ENCODE measurements at regions not wholly inside any gene's neighbourhood (a gene's known extent, or its start where the extent isn't known, plus 50 kb on each side); places are given as distances from the start of the nearest gene placed in this dataset.

- no peak for TF ChIP-seq SIN3A (IDR thresholded peaks at IDR 0.05; ENCODE audit: borderline replicate concordance, insufficient read depth, low read length)
- TF ChIP-seq REST (IDR thresholded peaks at IDR 0.05; ENCODE audit: insufficient read depth in 1 of 2, low read depth in 2 of 2, low read length in 2 of 2) = no peak
- no peak for TF ChIP-seq POLR2AphosphoS5 (IDR thresholded peaks at IDR 0.05; ENCODE audit: low read depth, low read length)
- TF ChIP-seq FOXP2 (optimal IDR thresholded peaks at IDR 0.05; ENCODE audit: borderline replicate concordance, extremely low read depth, extremely low read length, insufficient read depth) = no peak
- no peak for TF ChIP-seq TAF1 (IDR thresholded peaks at IDR 0.05; ENCODE audit: borderline replicate concordance, insufficient read depth, low read length)
Measured at GRCh38 chr16:60922920-60923319, 1113.3 kb downstream of the CDH8 start.

- TF ChIP-seq REST (IDR thresholded peaks at IDR 0.05; ENCODE audit: insufficient read depth in 1 of 2, low read depth in 2 of 2, low read length in 2 of 2) (no peak), SIN3A (IDR thresholded peaks at IDR 0.05; ENCODE audit: borderline replicate concordance, insufficient read depth, low read length) (no peak), FOXP2 (optimal IDR thresholded peaks at IDR 0.05; ENCODE audit: borderline replicate concordance, extremely low read depth, extremely low read length, insufficient read depth) (no peak)
Measured at GRCh38 chr16:60914334-60914733, 1121.9 kb downstream of the CDH8 start.

- TF ChIP-seq SIN3A (IDR thresholded peaks at IDR 0.05; ENCODE audit: borderline replicate concordance, insufficient read depth, low read length) (no peak), FOXP2 (optimal IDR thresholded peaks at IDR 0.05; ENCODE audit: borderline replicate concordance, extremely low read depth, extremely low read length, insufficient read depth) (no peak), TAF1 (IDR thresholded peaks at IDR 0.05; ENCODE audit: borderline replicate concordance, insufficient read depth, low read length) (no peak), REST (IDR thresholded peaks at IDR 0.05; ENCODE audit: insufficient read depth in 1 of 2, low read depth in 2 of 2, low read length in 2 of 2) (no peak)
Measured at GRCh38 chr16:60907645-60908044, 1128.6 kb downstream of the CDH8 start.

- TF ChIP-seq POLR2AphosphoS5 (IDR thresholded peaks at IDR 0.05; ENCODE audit: low read depth, low read length) = no peak
- no peak for TF ChIP-seq REST (IDR thresholded peaks at IDR 0.05; ENCODE audit: insufficient read depth in 1 of 2, low read depth in 2 of 2, low read length in 2 of 2)
- TF ChIP-seq FOXP2 (optimal IDR thresholded peaks at IDR 0.05; ENCODE audit: borderline replicate concordance, extremely low read depth, extremely low read length, insufficient read depth) = no peak
Measured at GRCh38 chr16:60905811-60906210, 1130.4 kb downstream of the CDH8 start.

GRCh38 chr16:60902114-60902513 lies 1134.1 kb downstream of the CDH8 start:
- TF ChIP-seq TAF1 (IDR thresholded peaks at IDR 0.05; ENCODE audit: borderline replicate concordance, insufficient read depth, low read length) = no peak
- TF ChIP-seq REST (IDR thresholded peaks at IDR 0.05; ENCODE audit: insufficient read depth in 1 of 2, low read depth in 2 of 2, low read length in 2 of 2) = no peak
- TF ChIP-seq SIN3A (IDR thresholded peaks at IDR 0.05; ENCODE audit: borderline replicate concordance, insufficient read depth, low read length) = no peak
- no peak for TF ChIP-seq FOXP2 (optimal IDR thresholded peaks at IDR 0.05; ENCODE audit: borderline replicate concordance, extremely low read depth, extremely low read length, insufficient read depth)
- no peak for TF ChIP-seq POLR2AphosphoS5 (IDR thresholded peaks at IDR 0.05; ENCODE audit: low read depth, low read length)

Measured in PFSK-1 (cell line).